ENCODE measurements at regions not wholly inside any gene's neighbourhood (a gene's known extent, or its start where the extent isn't known, plus 50 kb on each side); places are given as distances from the start of the nearest gene placed in this dataset.

DNA sequence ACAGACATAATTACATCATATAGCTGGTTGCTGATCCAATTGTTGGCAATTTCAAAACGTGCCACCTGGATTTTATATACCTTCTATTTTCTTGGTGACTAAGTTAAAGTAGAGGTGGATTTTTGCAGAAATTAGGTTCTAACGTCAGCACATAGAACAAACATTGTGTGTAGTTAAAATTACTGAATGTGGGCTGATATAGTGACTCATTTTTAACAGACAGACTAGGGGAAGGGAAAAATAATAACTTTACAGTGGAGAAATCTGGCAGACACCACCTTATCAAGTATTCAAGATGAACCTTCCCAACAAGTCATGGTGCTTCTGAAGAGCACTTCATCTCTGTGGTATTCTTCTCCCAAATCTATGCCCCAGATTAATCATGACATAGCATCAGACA lies 134.5 kb downstream of the UCHL1 start:
- DNase-seq, result no peak

GRCh38 chr4:41394481-41394894 lies 137.8 kb downstream of the UCHL1 start:
- no peak for DNase-seq

- DNase-seq, result no peak
Observed at GRCh38 chr4:41396214-41396613, 139.5 kb downstream of the UCHL1 start.

- DNase-seq, result no peak
Observed at GRCh38 chr4:41396869-41397268, 140.1 kb downstream of the UCHL1 start.

DNA sequence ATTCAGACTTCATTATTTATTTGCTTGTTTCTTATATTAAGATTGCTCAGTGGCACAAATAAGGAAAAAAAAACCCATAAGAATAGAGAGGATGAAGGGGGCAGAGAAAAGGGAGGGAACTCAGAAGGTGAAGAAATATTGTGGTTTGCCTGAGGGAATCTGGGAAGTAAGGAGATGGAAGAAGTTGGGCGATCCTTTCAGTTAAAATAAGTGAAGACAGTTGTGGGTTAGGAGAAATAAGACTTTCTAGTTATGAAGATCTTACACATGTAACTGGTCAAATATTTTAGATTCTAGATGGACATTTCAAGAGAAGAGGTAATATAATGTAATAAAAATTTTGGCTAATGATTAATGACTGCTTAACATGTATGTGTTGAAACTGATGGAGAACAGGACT lies 138.7 kb upstream of the LIMCH1 start:
- DNase-seq, result no peak

DNA sequence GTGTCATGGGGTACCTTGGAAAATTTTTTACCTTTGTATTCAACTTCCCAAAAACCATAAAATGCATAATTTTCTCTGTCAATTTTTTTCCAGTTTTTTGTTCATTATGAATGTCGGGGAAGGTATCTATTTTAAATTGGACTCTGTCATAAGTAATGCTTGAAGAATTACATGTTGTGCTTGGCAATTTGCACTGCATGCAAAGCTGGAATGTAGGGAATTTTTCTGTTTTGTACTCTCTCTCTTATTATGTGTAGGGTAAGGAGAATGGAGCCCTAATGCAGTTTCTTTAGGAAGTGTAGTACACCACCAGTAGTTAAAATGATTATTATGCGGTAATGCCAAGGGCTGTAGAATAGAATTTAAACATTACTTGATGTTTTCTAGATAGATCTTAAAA lies 137.7 kb upstream of the LIMCH1 start:
- no peak for DNase-seq

- DNase-seq, result no peak
Observed at GRCh38 chr4:41405464-41406112, 132.4 kb upstream of the LIMCH1 start.

DNA sequence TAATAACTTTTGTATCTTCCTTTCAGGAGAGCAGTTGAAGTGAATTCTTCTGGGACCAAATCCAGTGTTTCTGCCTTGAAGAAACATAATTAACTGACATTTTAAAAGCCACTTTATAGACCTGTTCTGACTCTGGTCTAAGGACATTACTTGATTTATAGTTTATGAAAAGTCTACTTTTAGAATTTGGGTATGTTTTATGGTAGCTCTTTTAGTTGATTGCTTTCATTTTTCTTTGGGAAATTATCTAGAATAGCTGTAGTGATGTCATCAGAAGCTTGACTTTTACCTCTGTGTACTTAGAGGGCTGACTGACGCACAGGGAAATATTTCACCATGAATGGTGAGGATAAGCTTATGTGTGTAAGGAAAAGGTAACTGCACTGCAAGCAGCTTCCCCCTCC lies 131.8 kb upstream of the LIMCH1 start:
- DNase-seq, result no peak

- DNase-seq, result peak in 1 of 2 experiments; percentile 23
Observed at GRCh38 chr4:41408150-41408549, 129.8 kb upstream of the LIMCH1 start.

DNA sequence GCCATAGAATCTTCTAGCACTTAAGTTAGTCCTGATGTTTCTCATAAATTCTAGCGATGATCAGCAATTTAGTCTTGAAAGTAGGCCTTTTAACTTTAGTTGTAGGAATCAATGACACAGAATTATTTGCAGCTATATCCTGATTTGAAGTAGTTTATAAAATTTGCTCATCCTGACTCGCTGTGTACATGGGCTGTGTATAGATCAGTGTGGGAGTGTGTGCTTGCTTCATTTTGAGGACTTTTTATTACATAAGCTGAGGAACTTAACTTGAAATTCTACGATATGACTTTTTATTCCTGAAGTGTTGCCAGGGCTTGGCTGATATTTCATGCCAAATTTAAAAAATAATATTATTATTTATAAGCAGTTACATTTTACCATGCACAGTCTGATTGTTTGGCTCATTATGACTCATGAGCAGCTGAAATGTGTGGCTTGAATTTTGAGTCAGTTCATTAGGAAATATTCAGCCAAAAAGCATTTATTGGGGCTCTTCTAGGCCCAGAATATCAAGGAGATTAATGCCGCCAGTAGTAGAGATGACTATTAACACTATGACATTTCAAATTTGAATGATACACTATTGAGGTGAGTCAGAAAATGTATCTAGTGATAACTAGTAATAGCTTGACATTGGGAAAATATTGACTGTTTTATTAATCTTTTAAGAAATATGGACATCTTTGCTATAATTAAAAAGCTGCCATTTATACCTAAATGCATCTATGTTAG lies 128.9 kb upstream of the LIMCH1 start:
- DNase-seq, result no peak

DNA sequence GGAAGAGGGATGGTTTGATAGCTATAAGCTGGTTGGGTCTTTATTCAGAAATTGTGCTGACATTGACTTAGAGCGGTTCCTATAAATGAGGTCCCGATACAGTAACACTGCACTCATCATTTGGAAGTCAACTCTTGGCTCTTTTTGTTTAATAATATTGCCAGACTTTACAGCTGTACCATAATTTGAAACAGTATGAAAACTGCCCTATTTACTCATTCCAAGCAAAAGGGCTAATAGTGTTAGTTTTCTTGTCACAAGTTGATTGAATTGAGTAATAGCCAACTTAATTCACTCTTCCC lies 128.4 kb upstream of the LIMCH1 start:
- DNase-seq, result no peak

DNA sequence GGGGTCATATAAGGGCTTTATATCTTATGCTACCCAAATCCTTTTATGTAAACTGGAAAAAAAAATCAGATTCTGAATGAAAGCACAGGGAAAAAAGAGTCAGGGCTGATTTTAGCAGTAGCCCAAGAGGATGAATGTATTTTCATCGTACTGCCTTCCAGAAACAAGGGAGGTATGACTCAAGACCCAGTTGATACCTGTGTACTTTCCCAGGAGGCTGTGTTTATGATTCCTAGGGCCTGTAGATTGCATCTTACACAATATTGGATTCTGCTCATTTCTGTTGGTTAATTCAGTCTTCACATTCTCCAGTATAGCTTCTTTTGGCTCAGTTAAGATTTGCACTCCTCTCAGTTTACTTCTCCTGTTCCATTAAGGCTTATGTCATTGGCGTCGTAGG lies 127.9 kb upstream of the LIMCH1 start:
- DNase-seq, result no peak

- no peak for DNase-seq
Observed at GRCh38 chr4:41413670-41414411, 124.1 kb upstream of the LIMCH1 start.

DNA sequence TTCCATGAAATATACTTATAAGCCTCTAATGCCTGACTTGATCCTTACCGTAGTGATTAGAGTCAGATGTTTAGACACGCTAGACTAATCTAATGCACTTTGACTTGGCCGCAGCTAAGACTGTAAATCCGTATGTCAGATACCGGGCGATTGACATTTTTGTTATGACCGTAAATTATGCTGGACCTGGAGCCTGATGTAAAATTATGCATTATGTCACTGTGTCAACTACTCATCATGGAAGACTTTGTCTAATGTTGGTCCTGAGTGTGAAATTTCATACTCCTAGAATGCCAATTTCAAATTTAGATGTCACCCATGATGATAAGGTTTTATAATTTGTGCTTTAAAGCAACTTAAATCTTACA lies 123.6 kb upstream of the LIMCH1 start:
- no peak for DNase-seq

- DNase-seq, result no peak
Observed at GRCh38 chr4:41418444-41418843, 119.5 kb upstream of the LIMCH1 start.

- DNase-seq, result no peak
Observed at GRCh38 chr4:41420541-41420940, 117.4 kb upstream of the LIMCH1 start.

GRCh38 chr4:41423117-41423516 lies 114.8 kb upstream of the LIMCH1 start:
- DNase-seq, result peak; percentile 14 to 54

DNA sequence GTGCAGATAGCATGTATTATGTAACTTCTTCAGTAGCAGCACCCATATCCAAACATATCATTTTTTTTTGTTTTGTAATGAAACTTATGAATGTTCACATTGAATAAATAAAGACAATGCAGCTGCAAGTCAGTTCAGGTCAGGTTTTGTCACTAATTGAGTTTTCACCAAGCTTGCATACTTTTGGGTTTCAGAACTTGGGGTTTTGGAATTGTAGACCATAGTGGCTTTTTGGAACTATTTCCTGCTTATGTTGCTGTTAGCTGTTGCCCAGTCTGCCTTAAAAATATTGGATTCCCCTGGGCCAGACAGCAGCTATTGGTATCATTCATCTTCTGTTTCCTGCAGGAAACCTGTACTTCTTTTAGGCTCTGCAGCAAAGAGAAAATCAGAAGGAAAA lies 113.4 kb upstream of the LIMCH1 start:
- DNase-seq, result no peak

GRCh38 chr4:41425650-41426049 lies 112.3 kb upstream of the LIMCH1 start:
- no peak for DNase-seq

DNA sequence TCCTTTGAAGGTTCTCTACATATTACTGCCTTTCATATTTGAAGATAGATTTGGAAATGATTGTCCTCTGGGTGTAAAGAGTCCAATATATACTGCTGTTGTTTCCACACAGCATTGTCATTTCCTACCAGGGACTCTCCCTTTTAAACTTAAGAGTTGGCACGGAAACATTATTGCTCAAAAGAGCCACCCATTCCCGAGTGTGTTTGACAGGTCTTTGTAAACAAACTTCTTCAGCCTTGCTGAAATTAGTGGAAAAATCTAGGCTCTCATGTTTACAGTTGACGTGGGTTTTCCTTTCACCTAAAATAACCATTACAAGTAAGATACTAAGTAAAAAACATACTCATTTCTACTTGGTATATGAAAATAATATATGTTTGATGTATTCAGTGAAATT lies 111.4 kb upstream of the LIMCH1 start:
- no peak for DNase-seq

DNA sequence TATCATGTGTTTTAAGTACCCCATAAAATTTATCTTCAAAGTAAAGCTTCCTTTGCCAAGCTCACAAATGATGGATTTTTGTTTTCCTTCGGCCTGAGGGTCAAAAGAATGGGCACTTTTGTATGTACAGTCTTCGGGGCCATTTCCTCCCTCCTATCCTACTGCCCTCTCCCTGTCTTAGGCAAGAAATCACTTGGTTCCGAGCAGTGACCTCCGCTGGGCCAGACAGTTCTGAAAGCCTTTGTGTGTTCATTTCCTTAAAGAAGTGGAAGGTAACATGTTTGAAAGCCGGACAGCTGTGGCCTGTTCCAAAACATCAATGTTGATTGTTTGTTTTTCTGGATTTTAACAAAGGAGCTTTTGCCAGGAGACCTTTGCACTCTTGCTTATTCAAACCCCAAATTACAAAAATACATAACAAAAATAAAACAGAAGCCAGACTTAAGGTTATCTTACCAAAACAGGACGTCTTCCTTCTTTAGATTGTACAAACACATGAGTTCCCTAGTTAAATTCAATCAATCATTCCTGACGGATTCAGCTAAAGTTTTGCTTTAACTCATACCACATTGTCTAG lies 110.6 kb upstream of the LIMCH1 start:
- no peak for DNase-seq

GRCh38 chr4:41427931-41428600 lies 109.9 kb upstream of the LIMCH1 start:
- DNase-seq, result no peak

- no peak for DNase-seq
Observed at GRCh38 chr4:41428601-41429279, 109.2 kb upstream of the LIMCH1 start.
